H9 (cell line): ENCODE measurements at regions not wholly inside any gene's neighbourhood (a gene's known extent, or its start where the extent isn't known, plus 50 kb on each side); places are given as distances from the start of the nearest gene placed in this dataset.

Experiments
- DNase-seq: peaks from one replicate; pipeline ENCODE4 v3.0.0-alpha.2; 2017
- H2AFZ ChIP-seq: one replicate; pipeline ENCODE4 v1.6.1; 2013; ENCODE audit warnings: mild to moderate bottlenecking, low read length, control low read depth, moderate library complexity
- H2AK5ac ChIP-seq: 2 replicates; pipeline ENCODE4 v1.6.1; 2013; ENCODE audit warnings: low read length, control low read depth, mixed read lengths; ENCODE audit not compliant: insufficient read length
- H2BK120ac ChIP-seq: one replicate; pipeline ENCODE4 v1.6.1; 2013; ENCODE audit warnings: low read depth, mild to moderate bottlenecking, low read length, control low read depth, inconsistent platforms; ENCODE audit not compliant: poor library complexity, severe bottlenecking
- H2BK12ac ChIP-seq: 2 replicates; pipeline ENCODE4 v1.6.1; 2013; ENCODE audit warnings: low read length, control low read depth, mixed read lengths, low read depth; ENCODE audit not compliant: insufficient read length
- H2BK15ac ChIP-seq: 2 replicates; pipeline ENCODE4 v1.6.1; 2013; ENCODE audit warnings: low read depth, low read length, control low read depth
- H2BK20ac ChIP-seq: one replicate; pipeline ENCODE4 v1.6.1; 2013; ENCODE audit warnings: low read depth, mild to moderate bottlenecking, low read length, control low read depth, inconsistent platforms; ENCODE audit not compliant: poor library complexity, severe bottlenecking
- H2BK5ac ChIP-seq: 2 replicates; pipeline ENCODE4 v1.6.1; 2013; ENCODE audit warnings: low read length, control low read depth, mixed read lengths; ENCODE audit not compliant: insufficient read length
- H3K14ac ChIP-seq: 2 replicates; pipeline ENCODE4 v1.6.1; 2013; ENCODE audit warnings: low read length, control low read depth; ENCODE audit not compliant: insufficient read depth
- H3K18ac ChIP-seq: 2 replicates; pipeline ENCODE4 v1.6.1; 2013; ENCODE audit warnings: low read depth, mild to moderate bottlenecking, mixed read lengths, low read length, control low read depth; ENCODE audit not compliant: insufficient read length
- H3K23ac ChIP-seq: 2 replicates; pipeline ENCODE4 v1.6.1; 2013; ENCODE audit warnings: low read length, control low read depth, mixed read lengths, low read depth; ENCODE audit not compliant: insufficient read length
- H3K23me2 ChIP-seq: 2 replicates; pipeline ENCODE4 v1.6.1; 2013; ENCODE audit warnings: low read depth, mild to moderate bottlenecking, mixed read lengths, low read length, control low read depth; ENCODE audit not compliant: insufficient read length, poor library complexity, severe bottlenecking
- H3K27ac ChIP-seq: 2 replicates; pipeline ENCODE4 v1.5.1; 2013; ENCODE audit warnings: low read length, control low read depth, mixed read lengths, low read depth; ENCODE audit not compliant: insufficient read length
- H3K27me3 ChIP-seq: 2 replicates; pipeline ENCODE4 v1.6.1; 2013; ENCODE audit warnings: low read length, control low read depth, inconsistent platforms; ENCODE audit not compliant: insufficient read depth
- H3K4ac ChIP-seq: 2 replicates; pipeline ENCODE4 v1.6.1; 2013; ENCODE audit warnings: low read depth, mild to moderate bottlenecking, control low read depth, inconsistent platforms, low read length, moderate library complexity
- H3K4me1 ChIP-seq: 2 replicates; pipeline ENCODE4 v1.6.1; 2013; ENCODE audit warnings: low read length, control low read depth, inconsistent platforms; ENCODE audit not compliant: insufficient read depth
- H3K4me2 ChIP-seq: 2 replicates; pipeline ENCODE4 v1.6.1; 2013; ENCODE audit warnings: low read length, control low read depth, mixed read lengths; ENCODE audit not compliant: insufficient read length, insufficient read depth
- H3K56ac ChIP-seq: 2 replicates; pipeline ENCODE4 v1.6.1; 2013; ENCODE audit warnings: low read depth, mild to moderate bottlenecking, mixed read lengths, low read length, control low read depth; ENCODE audit not compliant: insufficient read length
- H3K79me1 ChIP-seq: 2 replicates; pipeline ENCODE4 v1.6.1; 2013; ENCODE audit warnings: low read depth, mild to moderate bottlenecking, moderate library complexity, low read length, control low read depth, inconsistent platforms; ENCODE audit not compliant: insufficient read depth, poor library complexity, severe bottlenecking
- H3K79me2 ChIP-seq: 2 replicates; pipeline ENCODE4 v1.6.1; 2013; ENCODE audit warnings: low read length, control low read depth, inconsistent platforms; ENCODE audit not compliant: insufficient read depth
- H3K9ac ChIP-seq: 2 replicates; pipeline ENCODE4 v1.6.1; 2013; ENCODE audit warnings: low read length, control low read depth, mixed read lengths; ENCODE audit not compliant: insufficient read length; ENCODE audit errors: extremely low read depth
- H3K9me3 ChIP-seq: one replicate; pipeline ENCODE4 v1.6.1; 2013; ENCODE audit warnings: low read depth, low read length, inconsistent platforms; ENCODE audit not compliant: control insufficient read depth
- H3T11ph ChIP-seq: one replicate; pipeline ENCODE4 v1.6.1; 2013; ENCODE audit warnings: mild to moderate bottlenecking, low read length, control low read depth, inconsistent platforms
- H4K20me1 ChIP-seq: one replicate; pipeline ENCODE4 v1.6.1; 2013; ENCODE audit not compliant: control insufficient read depth, insufficient read length, insufficient read depth
- H4K5ac ChIP-seq: 2 replicates; pipeline ENCODE4 v1.6.1; 2013; ENCODE audit warnings: low read depth, mild to moderate bottlenecking, mixed read lengths, low read length, control low read depth; ENCODE audit not compliant: insufficient read length
- H4K8ac ChIP-seq: replicated peaks from 2 replicates; pipeline ENCODE4 v1.6.1; 2013; ENCODE audit warnings: low read length, control low read depth, mixed read lengths, low read depth; ENCODE audit not compliant: insufficient read length
- H4K91ac ChIP-seq: 2 replicates; pipeline ENCODE4 v1.6.1; 2013; ENCODE audit warnings: low read depth, mild to moderate bottlenecking, moderate library complexity, mixed read lengths, low read length, control low read depth; ENCODE audit not compliant: insufficient read length
- H3K27ac Mint-ChIP-seq, 3 experiments: 2 replicates in 2 of 3; 3 replicates in 1 of 3; pipeline ENCODE4 v1.8.0; 2020 to 2021; ENCODE audit warnings: mixed read lengths in 3 of 3, mild to moderate bottlenecking in 1 of 3, moderate library complexity in 1 of 3
- H3K27me3 Mint-ChIP-seq: 2 replicates; pipeline ENCODE4 v1.8.0; 2021; ENCODE audit warnings: low read depth, mild to moderate bottlenecking, moderate library complexity, mixed read lengths
- H3K36me3 Mint-ChIP-seq, 3 experiments: 2 replicates in 2 of 3; 3 replicates in 1 of 3; pipeline ENCODE4 v1.8.0; 2020 to 2021; ENCODE audit warnings: low read depth in 3 of 3, mixed read lengths in 3 of 3; ENCODE audit not compliant: insufficient read depth in 1 of 3
- H3K4me1 Mint-ChIP-seq, 2 experiments: 2 replicates each; pipeline ENCODE4 v1.8.0; 2020; ENCODE audit warnings: mixed read lengths in 2 of 2
- H3K4me3 Mint-ChIP-seq, 2 experiments: 2 replicates in 1 of 2; 3 replicates in 1 of 2; pipeline ENCODE4 v1.8.0; 2020 to 2021; ENCODE audit warnings: mild to moderate bottlenecking in 2 of 2, mixed read lengths in 2 of 2, moderate library complexity in 1 of 2
- H3K9me3 Mint-ChIP-seq, 2 experiments: 2 replicates in 1 of 2; 3 replicates in 1 of 2; pipeline ENCODE4 v1.8.0; 2020; ENCODE audit warnings: mild to moderate bottlenecking in 2 of 2, mixed read lengths in 2 of 2, moderate library complexity in 1 of 2
- WGBS: extraction: QIAGEN DNeasy Blood & Tissue Kit; methylation state at CpG from one replicate; pipeline ENCODE4 v1.1.7; 2013; ENCODE audit warnings: missing lambda C conversion rate, low lambda C conversion rate, mixed read lengths; ENCODE audit not compliant: insufficient read length; ENCODE audit errors: extremely low coverage; 5-methylcytosine and 5-hydroxymethylcytosine counted together
- TF ChIP-seq, protein P1 (sequence below): fragments of 200-600 bp; sonication (generic); conservative IDR thresholded peaks from 3 replicates; pipeline ENCODE4 v1.8.0; 2021; ENCODE audit warnings: antibody characterized with exemption, mild to moderate bottlenecking

- DNase-seq = no peak
- Histone ChIP-seq H3K23me2 (no peaks in the 10 kb centered on the region), H3K56ac (no peak overlapping the region), H3K23ac (no peak overlapping the region), H3K18ac (no peak overlapping the region), H4K5ac (no peak overlapping the region), H2AFZ (no peak overlapping the region), H3K79me2 (no peaks in the 10 kb centered on the region), H2BK5ac (no peak overlapping the region), H2BK120ac (no peak overlapping the region), H2BK12ac (no peak overlapping the region), H3K27ac (no peak overlapping the region), H3K79me1 (no peaks in the 10 kb centered on the region), H3K9ac (no peak overlapping the region), H2BK15ac (no peak overlapping the region), H2BK20ac (no peak overlapping the region), H4K20me1 (no peaks in the 10 kb centered on the region), H3K4me2 (no peak overlapping the region), H3K9me3 (no peaks in the 10 kb centered on the region), H3K4ac (no peak overlapping the region), H3K4me1 (0 out of 2 replicates have a peak, but pooled peaks cover 3% of the 10 kb centered on the region), H2AK5ac (no peak overlapping the region), H4K91ac (no peak overlapping the region), H3K27me3 (no peaks in the 10 kb centered on the region), H3K14ac (no peak overlapping the region), H4K8ac (no peak overlapping the region), H3T11ph (no peak overlapping the region)
- TF ChIP-seq, protein P1, sequence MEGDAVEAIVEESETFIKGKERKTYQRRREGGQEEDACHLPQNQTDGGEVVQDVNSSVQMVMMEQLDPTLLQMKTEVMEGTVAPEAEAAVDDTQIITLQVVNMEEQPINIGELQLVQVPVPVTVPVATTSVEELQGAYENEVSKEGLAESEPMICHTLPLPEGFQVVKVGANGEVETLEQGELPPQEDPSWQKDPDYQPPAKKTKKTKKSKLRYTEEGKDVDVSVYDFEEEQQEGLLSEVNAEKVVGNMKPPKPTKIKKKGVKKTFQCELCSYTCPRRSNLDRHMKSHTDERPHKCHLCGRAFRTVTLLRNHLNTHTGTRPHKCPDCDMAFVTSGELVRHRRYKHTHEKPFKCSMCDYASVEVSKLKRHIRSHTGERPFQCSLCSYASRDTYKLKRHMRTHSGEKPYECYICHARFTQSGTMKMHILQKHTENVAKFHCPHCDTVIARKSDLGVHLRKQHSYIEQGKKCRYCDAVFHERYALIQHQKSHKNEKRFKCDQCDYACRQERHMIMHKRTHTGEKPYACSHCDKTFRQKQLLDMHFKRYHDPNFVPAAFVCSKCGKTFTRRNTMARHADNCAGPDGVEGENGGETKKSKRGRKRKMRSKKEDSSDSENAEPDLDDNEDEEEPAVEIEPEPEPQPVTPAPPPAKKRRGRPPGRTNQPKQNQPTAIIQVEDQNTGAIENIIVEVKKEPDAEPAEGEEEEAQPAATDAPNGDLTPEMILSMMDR = no peak
- Mint-ChIP-seq H3K4me1 (peaks cover 37 to 50% of the 10 kb centered on the region in 2 experiments), H3K4me3 (no peak overlapping the region), H3K9me3 (no peaks in the 10 kb centered on the region), H3K27me3 (peaks cover 5% of the 10 kb centered on the region), H3K27ac (no peak overlapping the region), H3K36me3 (no peaks in the 10 kb centered on the region)
- WGBS = no CpG with 5 or more reads among the region's 2 CpGs
These were observed 77.1 kb upstream of the DRD2 start for GRCh38 chr11:113552271-113552670.
